HG03521 (cell line): ENCODE measurements at regions not wholly inside any gene's neighbourhood (a gene's known extent, or its start where the extent isn't known, plus 50 kb on each side); places are given as distances from the start of the nearest gene placed in this dataset.
"Not testable (repeated sequence)": the region's sequence is repeated elsewhere in the genome, so short reads cannot be mapped to it uniquely, and the experiment has no call there.

ENCODE experiments used
- ATAC-seq: cut with Tn5 transposase; IDR thresholded peaks from one replicate; pipeline ENCODE4 v1.9.1; 2021; ENCODE audit warnings: mild to moderate bottlenecking, moderate library complexity; ENCODE audit not compliant: unreplicated experiment

DNA sequence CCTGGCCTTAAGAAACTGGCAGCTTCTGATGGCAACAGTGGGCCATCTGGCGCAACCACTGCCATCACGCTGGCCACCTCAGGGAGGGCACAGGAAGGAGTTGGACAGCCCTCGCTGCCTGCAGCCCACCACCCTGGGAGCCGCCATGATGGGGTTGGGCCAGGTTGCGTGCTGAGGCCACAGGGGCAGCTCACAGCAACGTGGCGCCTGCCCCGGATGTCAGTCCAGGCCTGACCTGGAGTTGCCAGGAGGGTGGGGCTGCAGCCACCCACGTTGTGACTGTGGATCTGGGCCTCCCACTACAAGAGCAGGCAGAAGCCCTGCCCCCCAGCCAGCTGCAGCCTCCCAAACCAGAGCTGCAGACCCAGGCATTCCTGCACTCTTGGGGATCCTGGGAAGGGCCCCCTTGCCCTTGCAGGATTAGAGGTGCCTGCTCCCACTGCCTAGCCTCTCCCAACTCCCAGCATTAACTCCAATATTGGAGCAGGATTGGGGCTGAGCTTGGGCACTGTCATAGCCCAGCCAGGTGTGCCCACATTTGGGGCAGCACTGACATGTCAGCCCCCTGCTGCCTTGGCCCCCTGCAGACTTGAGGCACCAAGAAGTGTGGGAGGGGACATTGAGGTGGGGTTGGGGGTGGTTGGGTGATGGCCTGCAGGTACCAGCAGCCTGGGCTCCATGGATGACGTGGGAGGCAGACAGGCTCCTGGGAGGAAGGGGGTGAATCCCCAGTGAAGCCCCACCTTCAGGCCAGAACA is 468.9 kb upstream of the CCDC54 start:
- ATAC-seq: no peak

DNA sequence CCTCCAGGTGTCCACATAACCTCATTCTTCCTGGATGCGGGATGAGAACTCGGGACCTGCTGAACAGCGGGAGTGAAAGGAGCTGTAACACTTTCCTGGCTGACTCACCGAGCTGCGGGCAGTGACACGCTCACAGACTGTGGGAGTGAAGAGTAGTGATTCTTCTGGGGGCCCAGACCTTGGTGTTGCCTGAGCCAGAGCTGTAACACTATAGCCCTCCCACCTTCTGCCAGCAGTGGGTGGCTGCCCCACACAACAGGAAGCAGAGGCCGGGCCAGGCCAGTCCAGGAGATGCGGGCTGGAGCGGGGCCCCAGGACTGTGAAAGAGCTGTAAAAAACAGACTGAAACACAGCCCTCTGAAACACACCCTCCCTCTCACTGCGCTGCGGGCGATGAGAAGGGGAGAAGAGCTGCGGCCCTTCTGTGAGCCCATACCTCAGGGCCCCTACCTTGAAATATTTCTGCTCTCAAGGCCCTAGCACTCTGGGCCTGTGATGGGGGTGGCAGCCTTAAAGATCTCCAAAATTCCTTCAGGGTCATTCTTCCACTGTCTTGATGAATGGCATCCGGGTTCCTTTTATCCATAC is 464.0 kb upstream of the CCDC54 start:
- no peak for ATAC-seq

DNA sequence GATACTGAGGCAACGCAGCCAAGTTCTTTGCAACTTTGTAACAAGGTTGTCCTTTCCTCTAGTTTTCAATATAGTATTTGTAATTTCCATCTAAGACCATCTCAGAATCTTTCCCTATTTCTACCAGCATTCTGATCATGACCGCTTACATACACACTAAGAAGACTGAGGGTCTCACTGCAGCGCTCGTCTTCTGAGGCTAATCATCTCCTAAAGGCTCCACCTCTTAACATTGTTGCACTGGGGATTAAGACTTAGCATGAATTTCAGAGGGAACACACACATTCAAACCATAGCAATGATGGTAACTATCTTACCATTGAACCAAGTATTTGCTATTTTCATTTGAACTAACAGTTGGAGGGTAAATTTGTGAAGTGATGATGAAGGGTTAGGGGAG is 463.3 kb upstream of the CCDC54 start:
- ATAC-seq: no peak

DNA sequence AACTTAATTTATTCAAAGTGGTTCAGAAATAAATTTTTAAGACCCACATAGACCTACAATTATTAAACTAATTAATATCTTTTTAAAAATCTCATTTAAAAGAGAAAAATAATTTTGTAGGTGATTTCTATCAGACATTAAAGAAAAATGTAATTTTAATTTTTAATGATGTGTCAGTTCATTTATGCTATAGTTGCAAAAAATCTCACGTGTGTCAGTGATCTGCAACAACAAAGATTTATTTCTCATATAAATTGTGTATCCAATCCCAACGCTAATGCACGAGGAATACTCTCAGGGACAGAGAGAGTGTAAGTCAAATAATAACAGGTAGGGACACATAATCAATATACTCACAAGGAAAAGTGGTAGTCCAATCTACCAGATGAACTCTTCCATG is 456.6 kb upstream of the CCDC54 start:
- no peak for ATAC-seq

DNA sequence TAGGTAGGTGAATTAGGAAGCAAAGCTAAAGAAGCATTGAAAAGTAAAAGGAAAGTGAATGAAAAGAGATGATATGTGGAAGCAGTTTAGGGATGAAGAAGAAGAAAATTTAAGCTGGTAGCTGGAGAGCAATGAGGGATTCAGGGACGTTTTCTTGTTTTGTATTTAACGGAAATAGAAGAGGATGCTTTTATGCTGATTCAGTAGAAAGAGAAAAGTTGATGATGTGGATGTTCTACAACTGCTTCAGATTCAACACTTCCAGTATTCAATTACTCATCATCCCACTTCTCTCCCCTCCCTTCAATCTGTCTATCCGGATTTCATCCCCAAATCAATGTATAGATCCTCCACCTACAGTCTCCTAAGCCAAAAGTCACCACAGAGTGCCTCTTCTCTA is 448.2 kb upstream of the CCDC54 start:
- no peak for ATAC-seq

DNA sequence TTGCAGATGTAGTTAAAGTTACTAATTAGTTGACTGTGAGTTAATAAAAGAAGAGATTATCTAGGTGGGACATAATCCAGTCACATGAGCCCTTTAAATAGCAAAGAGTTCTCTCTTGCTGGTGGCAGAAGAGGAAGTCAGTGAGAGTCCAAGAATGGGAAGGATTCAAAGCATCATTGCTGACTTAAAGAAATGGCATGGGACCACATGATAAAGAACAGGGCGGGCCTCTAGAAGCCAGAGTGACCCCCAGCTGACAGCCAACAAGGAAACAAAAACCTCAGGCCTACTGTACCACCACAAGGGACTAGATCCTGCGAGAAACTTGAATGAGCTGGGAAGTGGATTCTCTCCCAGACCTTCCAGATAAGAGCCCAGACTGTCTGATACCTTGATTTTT is 447.2 kb upstream of the CCDC54 start:
- ATAC-seq: no peak

DNA sequence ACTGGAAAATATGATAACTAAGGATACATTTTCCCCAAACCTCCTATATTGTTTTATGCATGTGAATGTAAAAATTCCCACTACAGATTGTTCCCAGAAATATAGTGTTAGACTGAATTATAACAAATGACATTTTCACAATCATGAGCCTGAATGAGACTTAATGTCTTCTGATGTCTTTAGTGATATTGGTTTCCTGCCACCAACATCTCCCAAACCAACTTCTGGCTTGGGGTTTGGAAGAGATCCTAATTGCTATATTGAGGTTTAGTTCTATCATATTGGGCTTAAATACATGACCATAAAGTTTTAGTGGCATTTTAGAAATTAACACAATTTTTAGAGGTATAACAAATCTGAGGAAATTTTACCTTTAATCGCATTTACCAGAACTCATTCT is 445.3 kb upstream of the CCDC54 start:
- no peak for ATAC-seq

DNA sequence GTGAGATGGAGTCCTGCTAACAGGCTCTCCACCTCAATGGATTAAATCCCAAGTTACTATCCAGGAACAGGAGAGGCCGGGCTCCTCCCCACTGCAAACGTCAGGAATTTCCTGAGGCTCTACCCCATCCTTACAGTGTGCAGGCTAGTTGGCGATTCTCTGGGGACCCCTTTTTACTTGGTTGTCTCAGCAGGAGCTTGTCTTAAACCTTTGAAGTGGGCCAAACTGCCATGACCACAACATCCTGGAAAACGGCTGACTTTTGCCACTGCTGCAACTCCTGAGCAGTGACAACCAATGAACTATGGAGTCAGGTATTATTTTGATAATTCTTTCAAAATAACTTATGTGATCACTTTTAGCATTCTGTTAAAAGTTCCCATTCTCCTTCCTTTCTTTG is 440.9 kb upstream of the CCDC54 start:
- no peak for ATAC-seq

DNA sequence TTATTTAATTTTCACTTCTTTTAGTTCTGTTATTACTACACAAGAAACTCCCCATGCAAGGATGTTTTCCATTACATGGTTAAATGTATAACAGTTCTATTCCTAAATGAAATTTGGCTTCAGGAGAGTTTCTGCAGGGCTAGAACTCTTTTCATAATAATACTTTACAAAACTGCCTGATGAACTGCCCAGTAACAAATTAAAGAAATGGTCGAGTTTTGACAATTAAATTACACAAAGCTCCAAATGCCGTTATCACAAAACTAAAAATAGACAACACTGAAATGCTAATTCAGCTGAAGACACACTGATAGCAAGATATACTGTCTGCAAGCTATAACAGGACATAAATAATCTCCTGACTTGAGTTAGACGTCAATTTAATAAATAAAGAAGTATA is 435.2 kb upstream of the CCDC54 start:
- ATAC-seq: no peak

DNA sequence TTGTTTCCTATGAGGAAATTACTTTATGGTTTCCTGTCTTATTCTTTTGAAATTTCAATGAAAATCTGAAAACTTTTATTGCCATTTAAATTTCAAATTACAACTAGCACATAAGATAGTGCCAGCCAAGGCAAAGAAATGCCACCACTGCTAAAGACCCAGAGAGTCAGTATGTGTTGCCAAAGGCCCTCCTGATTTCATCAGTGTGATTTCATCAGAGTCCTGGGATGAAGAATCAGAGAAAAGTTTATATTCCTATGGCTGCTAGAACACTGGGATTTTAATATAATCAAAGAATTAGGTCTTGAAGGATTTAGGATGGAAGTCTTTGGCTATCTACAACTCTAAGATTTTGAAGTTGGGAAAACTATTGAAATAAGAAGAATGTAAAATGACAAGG is 434.2 kb upstream of the CCDC54 start:
- no peak for ATAC-seq

DNA sequence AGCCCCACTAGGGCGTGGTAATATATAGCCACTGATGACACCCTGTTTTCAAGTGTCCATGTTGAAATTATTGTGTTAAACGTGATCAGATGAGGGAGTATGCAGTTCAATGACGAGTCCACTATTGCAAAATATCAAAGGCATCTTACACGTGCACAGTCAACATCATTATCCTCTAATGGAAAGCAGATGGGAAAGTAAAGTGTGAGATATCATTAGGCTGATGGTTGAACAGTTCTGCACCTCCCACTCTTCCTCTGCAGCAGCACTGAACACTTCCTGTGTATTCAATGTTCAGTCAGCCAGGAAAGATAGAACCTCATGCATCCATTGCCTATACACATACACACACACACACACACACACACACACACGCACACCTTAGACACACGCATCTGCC is 431.8 kb upstream of the CCDC54 start:
- no peak for ATAC-seq

DNA sequence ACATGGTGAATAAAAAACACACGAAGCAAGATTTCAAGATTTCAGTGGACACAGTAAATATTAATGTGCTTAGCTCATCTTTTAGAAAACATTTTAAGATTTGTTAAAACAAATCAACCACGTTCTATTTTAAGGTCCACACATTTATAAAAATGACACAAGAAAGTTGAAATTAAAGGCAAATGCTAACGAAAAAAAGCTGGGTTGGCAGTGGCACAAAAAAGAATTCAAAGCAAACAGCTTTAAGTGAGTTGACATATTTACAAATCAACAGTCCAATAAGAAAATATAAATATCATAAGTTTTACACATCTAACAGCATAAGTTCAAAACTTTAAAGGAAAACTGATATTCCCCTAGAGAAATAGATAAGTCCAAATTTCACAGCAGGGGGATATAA is 430.4 kb upstream of the CCDC54 start:
- ATAC-seq: no peak

DNA sequence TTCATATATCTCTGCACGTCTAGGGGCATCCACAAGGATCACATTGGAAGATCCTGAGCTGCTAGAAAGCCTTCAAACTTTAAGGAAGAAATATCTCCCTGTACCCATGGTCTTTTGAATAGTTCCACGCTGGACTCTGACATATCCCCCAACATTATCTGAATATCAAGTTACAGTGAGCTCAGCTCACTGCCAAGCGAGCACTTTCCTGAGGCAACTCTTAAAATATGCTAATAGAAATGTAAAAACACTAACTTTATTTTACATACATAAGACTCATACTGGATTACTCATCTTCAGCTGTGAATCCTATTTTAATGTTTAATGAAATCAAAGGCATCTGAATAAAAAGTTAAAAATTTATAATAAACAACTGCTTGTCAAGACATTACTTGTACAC is 420.2 kb upstream of the CCDC54 start:
- no peak for ATAC-seq

DNA sequence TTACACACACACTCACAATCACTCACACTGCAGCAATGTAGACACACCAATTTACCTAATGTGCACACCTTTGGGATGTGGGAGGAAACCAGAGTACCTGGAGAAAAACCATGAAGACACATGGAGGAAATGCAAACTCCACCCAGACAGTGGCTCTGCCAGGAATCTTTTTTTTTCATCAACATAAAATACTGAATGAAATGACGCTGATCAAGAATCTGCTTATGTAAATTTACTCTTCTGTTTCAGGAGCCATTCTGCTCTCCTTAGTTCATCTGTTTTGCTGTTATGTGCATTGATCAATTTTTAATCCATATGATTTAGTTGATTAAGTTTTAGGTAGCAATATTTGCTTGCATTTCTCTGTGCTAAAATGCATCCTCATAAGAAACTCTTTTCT is 414.2 kb upstream of the CCDC54 start:
- no peak for ATAC-seq

DNA sequence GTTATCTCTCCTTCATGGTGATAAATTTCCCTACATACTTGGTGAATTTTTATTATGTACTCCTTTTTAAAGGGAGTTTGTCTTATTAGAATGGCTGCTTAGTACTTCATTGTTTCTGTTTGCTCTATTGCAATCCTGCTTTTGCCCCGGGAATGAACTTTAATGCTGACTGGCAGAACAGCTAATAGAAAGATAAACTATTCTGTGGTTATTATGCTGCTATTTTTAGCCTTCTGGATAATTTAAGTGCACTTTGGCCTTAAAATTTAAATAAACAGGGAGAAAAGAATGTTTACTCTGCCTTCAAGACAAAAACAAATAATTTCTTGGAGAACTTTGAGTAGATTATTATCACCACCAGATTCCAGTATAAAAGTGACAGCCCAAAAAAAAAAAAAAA is 413.8 kb upstream of the CCDC54 start:
- ATAC-seq: no peak

DNA sequence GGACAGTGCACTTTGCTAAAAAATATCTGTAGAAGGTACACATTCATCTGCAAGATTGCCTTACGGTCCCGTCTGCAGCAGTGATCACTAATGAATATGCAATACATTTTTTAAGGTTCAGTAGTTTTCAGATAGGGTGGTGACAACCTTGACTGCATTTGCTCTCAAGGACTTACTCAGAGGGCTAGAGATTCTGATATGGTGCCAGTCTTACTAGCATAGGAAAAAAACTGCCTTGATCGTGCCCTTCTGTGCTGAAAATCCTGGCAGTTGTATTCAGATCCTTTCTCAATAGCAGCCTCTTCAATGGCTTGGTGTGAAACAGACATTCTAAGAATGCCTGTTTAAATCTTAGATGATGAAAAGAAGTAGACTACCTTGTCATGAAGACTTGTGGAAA is 411.9 kb upstream of the CCDC54 start:
- ATAC-seq: no peak

DNA sequence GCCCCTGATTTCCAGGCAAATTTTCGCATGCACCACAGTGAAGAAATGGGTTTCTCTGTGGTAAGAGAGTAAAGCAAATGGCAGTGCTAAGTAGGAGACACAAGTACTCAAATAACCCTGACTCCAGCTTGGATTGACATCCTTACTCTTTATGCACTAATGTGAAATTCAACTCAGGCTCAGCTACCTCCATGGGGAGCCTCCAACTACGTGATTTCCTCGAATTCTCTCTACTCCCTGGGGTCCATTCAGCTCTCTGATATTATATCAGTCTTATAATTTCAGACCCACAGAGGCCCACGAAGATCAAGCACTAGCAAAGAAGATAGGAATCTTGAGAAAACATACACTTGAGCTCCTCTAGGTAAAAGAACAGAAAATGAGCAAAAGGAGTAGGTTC is 407.6 kb upstream of the CCDC54 start:
- no peak for ATAC-seq

DNA sequence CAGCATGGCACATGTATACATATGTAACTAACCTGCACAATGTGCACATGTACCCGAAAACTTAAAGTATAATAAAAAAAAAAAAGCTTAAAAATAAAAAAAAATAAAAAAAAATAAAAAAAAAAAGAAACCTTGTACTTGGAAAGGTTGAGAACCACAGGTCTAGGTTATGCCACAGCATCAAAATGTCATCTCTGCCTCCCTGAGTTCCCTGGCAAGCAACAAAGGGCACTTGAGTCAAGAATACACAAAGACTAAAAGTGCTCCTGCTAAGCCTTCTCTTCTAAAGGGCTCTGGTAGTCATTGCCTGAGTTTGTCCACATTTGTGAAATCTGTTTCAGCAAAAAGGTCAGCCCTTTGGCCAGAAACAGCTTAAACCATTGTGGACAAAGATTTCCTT is 395.8 kb upstream of the CCDC54 start:
- no peak for ATAC-seq

DNA sequence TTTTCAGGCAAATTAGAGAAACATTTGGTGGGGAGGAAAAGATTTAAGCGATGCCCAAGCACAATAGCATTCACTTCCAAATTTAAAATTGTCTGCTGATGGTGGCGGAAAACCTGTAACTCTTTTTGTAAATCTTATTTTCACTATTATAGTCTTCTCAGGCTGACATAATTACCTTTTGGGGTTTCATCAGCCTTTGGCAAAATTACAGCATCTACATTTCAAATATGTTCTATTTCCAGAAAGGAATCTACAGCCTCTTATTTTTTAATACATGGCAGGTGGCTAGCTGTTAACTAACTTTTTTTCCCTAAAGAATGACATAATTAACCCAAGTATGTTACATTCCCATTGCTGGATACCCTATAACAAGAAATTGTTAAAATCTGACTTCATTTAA is 391.5 kb upstream of the CCDC54 start:
- no peak for ATAC-seq

DNA sequence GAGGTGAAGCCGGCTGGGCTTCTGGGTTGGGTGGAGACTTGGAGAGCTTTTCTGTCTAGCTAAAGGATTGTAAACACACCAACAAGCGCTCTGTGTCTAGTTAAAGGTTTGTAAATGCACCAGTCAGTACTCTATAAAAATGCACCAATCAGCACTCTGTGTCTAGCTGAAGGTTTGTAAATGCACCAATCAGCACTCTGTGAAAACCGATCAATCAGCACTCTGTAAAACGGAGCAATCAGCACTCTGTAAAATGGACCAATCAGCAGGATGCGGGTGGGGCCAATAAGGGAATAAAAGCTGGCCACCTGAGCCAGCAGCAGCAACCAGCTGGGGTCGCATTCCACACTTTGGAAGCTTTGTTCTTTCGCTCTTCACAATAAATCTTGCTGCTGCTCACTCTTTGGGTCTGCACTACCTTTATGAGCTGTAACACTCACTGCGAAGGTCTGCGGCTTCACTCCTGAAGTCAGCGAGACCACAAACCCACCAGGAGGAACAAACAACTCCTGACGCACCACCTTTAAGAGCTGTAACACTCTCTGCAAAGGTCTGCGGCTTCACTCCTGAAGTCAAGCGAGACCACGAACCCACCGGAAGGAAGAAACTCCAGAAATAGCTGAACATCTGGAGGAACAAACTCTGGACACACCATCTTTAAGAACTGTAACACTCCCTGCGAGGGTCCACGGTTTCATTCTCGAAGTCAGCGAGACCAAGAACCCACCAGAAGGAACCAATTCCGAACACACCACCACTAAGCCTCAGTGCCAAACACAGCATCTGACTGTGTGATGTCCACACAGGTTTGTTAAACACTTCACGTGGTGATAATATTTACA is 378.2 kb upstream of the CCDC54 start:
- not testable (repeated sequence) for ATAC-seq

DNA sequence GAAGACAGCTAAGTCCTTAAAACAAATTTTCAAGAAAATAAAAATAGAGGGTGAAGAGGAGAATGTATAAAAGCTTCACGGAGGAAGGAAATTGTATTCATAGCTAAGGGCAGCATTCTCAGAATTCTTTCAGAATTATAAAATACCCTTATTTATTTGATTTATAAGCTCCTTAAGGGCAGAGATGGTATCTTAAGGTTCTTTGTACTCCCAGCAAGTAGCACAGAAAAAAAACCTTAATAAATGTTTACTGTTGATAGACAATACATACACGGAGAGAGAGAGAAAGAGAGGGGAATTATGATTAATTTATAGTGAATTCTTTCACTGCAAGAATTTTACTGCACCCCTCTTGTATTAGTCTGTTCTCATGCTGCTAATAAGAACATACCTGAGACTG is 375.6 kb upstream of the CCDC54 start:
- ATAC-seq: no peak

DNA sequence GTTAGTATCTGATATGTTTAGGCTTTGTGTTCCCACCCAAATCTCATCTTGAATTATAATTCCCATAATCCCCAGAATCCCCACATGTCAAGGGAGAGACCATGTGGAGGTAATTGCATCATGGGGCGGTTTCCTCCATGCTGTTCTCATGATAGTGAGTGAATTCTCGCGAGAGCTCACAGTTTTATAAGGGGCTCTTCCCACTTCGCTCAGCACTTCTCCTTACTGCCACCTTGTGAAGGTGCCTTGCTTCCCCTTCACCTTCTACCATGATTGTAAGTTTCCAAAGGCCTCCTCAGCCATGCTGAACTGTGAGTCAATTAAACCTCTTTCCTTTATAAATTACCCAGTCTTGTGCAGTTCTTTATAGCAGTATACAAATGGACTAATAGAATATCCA is 371.9 kb upstream of the CCDC54 start:
- ATAC-seq: not testable (repeated sequence)
